Peyer's patch (tissue), 4 donors: ENCODE measurements at regions not wholly inside any gene's neighbourhood (a gene's known extent, or its start where the extent isn't known, plus 50 kb on each side); places are given as distances from the start of the nearest gene placed in this dataset.

Experiments used
- POLR2A ChIP-seq, 2 donors: fragments of 450-650 bp; IDR thresholded peaks; one replicate each; pipeline ENCODE4 v1.5.1; 2017; ENCODE audit warnings: antibody characterized with exemption in 2 of 2, mild to moderate bottlenecking in 2 of 2, moderate library complexity in 2 of 2
- TF ChIP-seq, protein P1 (sequence below), 6 experiments: fragments of 450-650 bp in 4 of 6; fragments of 200-600 bp in 2 of 6; sonication (generic) in 1 of 6; IDR thresholded peaks; one replicate each; pipeline ENCODE4 v1.5.1; 2017 to 2019; ENCODE audit warnings: antibody characterized with exemption in 6 of 6, mild to moderate bottlenecking in 3 of 6, moderate library complexity in 1 of 6

DNA sequence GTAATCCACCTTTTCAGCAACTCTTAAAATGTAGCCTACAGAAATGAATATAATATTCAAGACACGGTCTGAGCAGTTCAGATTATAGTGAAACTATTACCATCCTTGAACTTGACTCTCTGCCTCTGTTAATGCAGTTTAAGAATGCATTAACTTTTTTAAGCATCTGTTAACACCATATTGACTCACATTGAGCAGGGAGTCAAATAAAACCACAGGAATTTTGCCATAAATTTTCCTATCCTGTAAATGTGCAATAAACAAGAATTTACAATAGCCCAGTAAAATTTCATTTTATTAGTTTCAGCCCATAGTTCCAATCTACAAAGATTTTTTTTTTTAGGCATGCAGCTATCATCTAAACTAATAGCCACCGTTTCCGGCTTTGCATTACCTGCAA, 239.2 kb upstream of the DEFB112 start:
- TF ChIP-seq POLR2A (IDR thresholded peaks at IDR 0.05): no peak
- TF ChIP-seq, protein P1, sequence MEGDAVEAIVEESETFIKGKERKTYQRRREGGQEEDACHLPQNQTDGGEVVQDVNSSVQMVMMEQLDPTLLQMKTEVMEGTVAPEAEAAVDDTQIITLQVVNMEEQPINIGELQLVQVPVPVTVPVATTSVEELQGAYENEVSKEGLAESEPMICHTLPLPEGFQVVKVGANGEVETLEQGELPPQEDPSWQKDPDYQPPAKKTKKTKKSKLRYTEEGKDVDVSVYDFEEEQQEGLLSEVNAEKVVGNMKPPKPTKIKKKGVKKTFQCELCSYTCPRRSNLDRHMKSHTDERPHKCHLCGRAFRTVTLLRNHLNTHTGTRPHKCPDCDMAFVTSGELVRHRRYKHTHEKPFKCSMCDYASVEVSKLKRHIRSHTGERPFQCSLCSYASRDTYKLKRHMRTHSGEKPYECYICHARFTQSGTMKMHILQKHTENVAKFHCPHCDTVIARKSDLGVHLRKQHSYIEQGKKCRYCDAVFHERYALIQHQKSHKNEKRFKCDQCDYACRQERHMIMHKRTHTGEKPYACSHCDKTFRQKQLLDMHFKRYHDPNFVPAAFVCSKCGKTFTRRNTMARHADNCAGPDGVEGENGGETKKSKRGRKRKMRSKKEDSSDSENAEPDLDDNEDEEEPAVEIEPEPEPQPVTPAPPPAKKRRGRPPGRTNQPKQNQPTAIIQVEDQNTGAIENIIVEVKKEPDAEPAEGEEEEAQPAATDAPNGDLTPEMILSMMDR (IDR thresholded peaks at IDR 0.05): no peak
